ENCODE measurements at regions not wholly inside any gene's neighbourhood (a gene's known extent, or its start where the extent isn't known, plus 50 kb on each side); places are given as distances from the start of the nearest gene placed in this dataset.

GRCh38 chr13:74206061-74206561 is 71.9 kb upstream of the KLF12 start:
- Histone ChIP-seq H2AFZ (ENCODE audit: low read depth, low read length, severe bottlenecking) (no peak overlapping the region), H3K9me2 (replicated peaks; ENCODE audit: insufficient read depth, low read length) (no peaks in the 10 kb centered on the region), H3K4me2 (ENCODE audit: low read depth, low read length, poor library complexity, severe bottlenecking) (no peak overlapping the region), H3K4me3 (ENCODE audit: insufficient read depth, low read length, poor library complexity, severe bottlenecking) (no peak overlapping the region), H3K27ac (ENCODE audit: low read depth, low read length) (no peak overlapping the region), H3K9me3 (ENCODE audit: insufficient read depth, low read length) (no peaks in the 10 kb centered on the region), H3F3A (ENCODE audit: insufficient read depth) (no peaks in the 10 kb centered on the region), H3K9ac (ENCODE audit: low read length) (no peak overlapping the region), H4K20me1 (ENCODE audit: low read depth, low read length) (no peaks in the 10 kb centered on the region), H3K27me3 (ENCODE audit: low read length) (no peaks in the 10 kb centered on the region), H3K79me2 (ENCODE audit: insufficient read depth, low read length) (no peaks in the 10 kb centered on the region), H3K36me3 (ENCODE audit: low read length) (no peaks in the 10 kb centered on the region)
- TF ChIP-seq CTCF (IDR thresholded peaks at IDR 0.05; ENCODE audit: insufficient read depth, low read length, poor library complexity, severe bottlenecking), result no peak
- TF ChIP-seq EZH2phosphoT487 (conservative IDR thresholded peaks at IDR 0.05; ENCODE audit: low read length), result no peak

- H3K9ac ChIP-seq (ENCODE audit: low read length), result no peak overlapping the region
- no peaks in the 10 kb centered on the region for H4K20me1 ChIP-seq (ENCODE audit: low read depth, low read length)
- H3K4me3 ChIP-seq (ENCODE audit: insufficient read depth, low read length, poor library complexity, severe bottlenecking), result no peak overlapping the region
- H3K79me2 ChIP-seq (ENCODE audit: insufficient read depth, low read length), result no peaks in the 10 kb centered on the region
- no peak overlapping the region for H3K4me2 ChIP-seq (ENCODE audit: low read depth, low read length, poor library complexity, severe bottlenecking)
- H3K9me2 ChIP-seq (replicated peaks; ENCODE audit: insufficient read depth, low read length), result no peaks in the 10 kb centered on the region
- H3K27me3 ChIP-seq (ENCODE audit: low read length), result no peaks in the 10 kb centered on the region
- H3K36me3 ChIP-seq (ENCODE audit: low read length), result no peaks in the 10 kb centered on the region
- H3K27ac ChIP-seq (ENCODE audit: low read depth, low read length), result no peak overlapping the region
- H2AFZ ChIP-seq (ENCODE audit: low read depth, low read length, severe bottlenecking), result no peak overlapping the region
- H3K9me3 ChIP-seq (ENCODE audit: insufficient read depth, low read length), result no peaks in the 10 kb centered on the region
- H3F3A ChIP-seq (ENCODE audit: insufficient read depth), result no peaks in the 10 kb centered on the region
- TF ChIP-seq CTCF (IDR thresholded peaks at IDR 0.05; ENCODE audit: insufficient read depth, low read length, poor library complexity, severe bottlenecking) (no peak), EZH2phosphoT487 (conservative IDR thresholded peaks at IDR 0.05; ENCODE audit: low read length) (no peak)
Observed at GRCh38 chr13:74205313-74205690, 71.1 kb upstream of the KLF12 start.

- Histone ChIP-seq H3K27ac (ENCODE audit: low read depth, low read length) (no peak overlapping the region), H2AFZ (ENCODE audit: low read depth, low read length, severe bottlenecking) (no peak overlapping the region)
- TF ChIP-seq EZH2phosphoT487 (conservative IDR thresholded peaks at IDR 0.05; ENCODE audit: low read length), result no peak
Observed at GRCh38 chr13:74204602-74205312, 70.6 kb upstream of the KLF12 start.

GRCh38 chr13:74203576-74203975 is 69.4 kb upstream of the KLF12 start:
- Histone ChIP-seq H3K27ac (ENCODE audit: low read depth, low read length) (no peak overlapping the region), H3K79me2 (ENCODE audit: insufficient read depth, low read length) (no peaks in the 10 kb centered on the region), H3K9me2 (replicated peaks; ENCODE audit: insufficient read depth, low read length) (no peaks in the 10 kb centered on the region), H3K4me3 (ENCODE audit: insufficient read depth, low read length, poor library complexity, severe bottlenecking) (no peak overlapping the region), H3F3A (ENCODE audit: insufficient read depth) (no peaks in the 10 kb centered on the region), H3K36me3 (ENCODE audit: low read length) (no peaks in the 10 kb centered on the region), H2AFZ (ENCODE audit: low read depth, low read length, severe bottlenecking) (no peak overlapping the region), H3K9me3 (ENCODE audit: insufficient read depth, low read length) (no peaks in the 10 kb centered on the region), H4K20me1 (ENCODE audit: low read depth, low read length) (no peaks in the 10 kb centered on the region), H3K4me2 (ENCODE audit: low read depth, low read length, poor library complexity, severe bottlenecking) (no peak overlapping the region), H3K9ac (ENCODE audit: low read length) (no peak overlapping the region), H3K27me3 (ENCODE audit: low read length) (no peaks in the 10 kb centered on the region)
- TF ChIP-seq EZH2phosphoT487 (conservative IDR thresholded peaks at IDR 0.05; ENCODE audit: low read length), result no peak
- TF ChIP-seq CTCF (IDR thresholded peaks at IDR 0.05; ENCODE audit: insufficient read depth, low read length, poor library complexity, severe bottlenecking), result no peak

More at GRCh38 chr13:74204602-74205312, 70.6 kb upstream of the KLF12 start:
- H4K20me1 ChIP-seq (ENCODE audit: low read depth, low read length), result no peaks in the 10 kb centered on the region
- no peaks in the 10 kb centered on the region for H3K79me2 ChIP-seq (ENCODE audit: insufficient read depth, low read length)
- no peak overlapping the region for H3K4me2 ChIP-seq (ENCODE audit: low read depth, low read length, poor library complexity, severe bottlenecking)
- no peaks in the 10 kb centered on the region for H3K9me2 ChIP-seq (replicated peaks; ENCODE audit: insufficient read depth, low read length)
- H3K4me3 ChIP-seq (ENCODE audit: insufficient read depth, low read length, poor library complexity, severe bottlenecking), result no peak overlapping the region
- H3F3A ChIP-seq (ENCODE audit: insufficient read depth), result no peaks in the 10 kb centered on the region
- H3K9me3 ChIP-seq (ENCODE audit: insufficient read depth, low read length), result no peaks in the 10 kb centered on the region
- no peak overlapping the region for H3K9ac ChIP-seq (ENCODE audit: low read length)
- no peaks in the 10 kb centered on the region for H3K36me3 ChIP-seq (ENCODE audit: low read length)
- H3K27me3 ChIP-seq (ENCODE audit: low read length), result no peaks in the 10 kb centered on the region

Data from SU-DHL-6 (cell line).